GM12878 (cell line): ENCODE measurements at regions not wholly inside any gene's neighbourhood (a gene's known extent, or its start where the extent isn't known, plus 50 kb on each side); places are given as distances from the start of the nearest gene placed in this dataset.

Experiments used
- ATAC-seq: fragments of 200-7000 bp; cut with Tn5 transposase; 3 replicates; pipeline ENCODE4 v1.9.1; 2020; ENCODE audit warnings: mild to moderate bottlenecking, moderate library complexity
- BruUV-seq: library from RNA; stranded (reverse); fragments of 400-500 nt; replicated peaks from 2 replicates; lab custom pipeline; 2021; lab: Mats Ljungman, UMichigan
- CTCF ChIA-PET: fragments of 300-600 bp; sonication (Branson Sonifier 250); formaldehyde crosslinking; extraction: SDS; loops from one replicate; lab custom pipeline; 2021; ENCODE audit warnings: inconsistent platforms; lab: Yijun Ruan, JAX
- POLR2A ChIA-PET: fragments of 350-600 bp; formaldehyde crosslinking; extraction: SDS; loops from one replicate; lab custom pipeline; 2021; ENCODE audit warnings: inconsistent platforms; lab: Charles Lee
- RAD21 ChIA-PET: fragments of 300-600 bp; sonication (Branson Sonifier 250); formaldehyde crosslinking; loops from one replicate; lab custom pipeline; 2023; ENCODE audit warnings: antibody characterized with exemption; ENCODE audit not compliant: unreplicated experiment; lab: Charles Lee
- SMC1A ChIA-PET: fragments of 300-600 bp; sonication (Branson Sonifier 250); formaldehyde crosslinking; loops from one replicate; lab custom pipeline; 2023; ENCODE audit not compliant: unreplicated experiment, uncharacterized antibody; lab: Charles Lee
- DNase-seq: peaks from one replicate; pipeline ENCODE4 v3.0.0-alpha.2; 2011; ENCODE audit warnings: low read depth, low spot score
- FAIRE-seq: peaks from 3 replicates; lab custom pipeline; 2011; peaks lifted over from hg19 to GRCh38; lab: Jason Lieb, UNC
- H2AFZ ChIP-seq: 2 replicates; pipeline ENCODE4 v1.6.0; 2011; ENCODE audit warnings: low read depth, low read length, control low read depth; ENCODE audit not compliant: control insufficient read depth
- H3K27ac ChIP-seq: 2 replicates; pipeline ENCODE4 v1.5.1; 2011; ENCODE audit warnings: control low read depth; ENCODE audit not compliant: control insufficient read depth, insufficient read depth
- H3K27me3 ChIP-seq, 2 experiments: replicated peaks in 1 of 2; 2 replicates each; pipeline versions ENCODE4 v1.6.0 to v1.6.1; 2011; ENCODE audit warnings: low read length in 1 of 2; ENCODE audit not compliant: control insufficient read depth in 2 of 2, insufficient read depth in 2 of 2
- H3K36me3 ChIP-seq, 2 experiments: 2 replicates each; pipeline ENCODE4 v1.5.1; 2011; ENCODE audit warnings: low read length in 1 of 2; ENCODE audit not compliant: control insufficient read depth in 2 of 2, insufficient read depth in 2 of 2
- H3K4me1 ChIP-seq: 2 replicates; pipeline ENCODE4 v1.6.1; 2011; ENCODE audit warnings: mild to moderate bottlenecking, low read length, moderate library complexity, mixed read lengths; ENCODE audit not compliant: control insufficient read depth, insufficient read depth
- H3K4me2 ChIP-seq: 2 replicates; pipeline ENCODE4 v1.6.0; 2011; ENCODE audit warnings: control low read depth; ENCODE audit not compliant: control insufficient read depth, insufficient read depth
- H3K4me3 ChIP-seq: fragments of 200-600 bp; sonication (generic); 2 replicates; pipeline ENCODE4 v1.5.1; 2016
- H3K79me2 ChIP-seq: 2 replicates; pipeline ENCODE4 v1.6.0; 2011; ENCODE audit warnings: low read length; ENCODE audit not compliant: control insufficient read depth, insufficient read depth
- H3K9ac ChIP-seq: 2 replicates; pipeline ENCODE4 v1.8.0; 2011; ENCODE audit warnings: low read length, control low read depth, mixed read lengths; ENCODE audit not compliant: control insufficient read depth, insufficient read depth
- H3K9me3 ChIP-seq: replicated peaks from 3 replicates; pipeline ENCODE4 v1.5.1; 2011; ENCODE audit warnings: mild to moderate bottlenecking, low read length; ENCODE audit not compliant: control insufficient read depth, insufficient read depth
- H4K20me1 ChIP-seq: 2 replicates; pipeline ENCODE4 v1.6.0; 2011; ENCODE audit not compliant: control insufficient read depth, insufficient read depth
- BMI1 ChIP-seq: fragments of 450-650 bp; IDR thresholded peaks from 2 replicates; pipeline ENCODE4 v1.6.1; 2016; ENCODE audit warnings: mild to moderate bottlenecking, moderate library complexity, borderline replicate concordance
- MTA3 ChIP-seq: IDR thresholded peaks from 2 replicates; pipeline ENCODE4 v1.6.1; 2012; ENCODE audit warnings: low read length, inconsistent platforms, borderline replicate concordance
- MYC ChIP-seq: IDR thresholded peaks from 2 replicates; pipeline ENCODE4 v1.6.1; 2011; ENCODE audit warnings: mild to moderate bottlenecking, low read length, moderate library complexity, inconsistent platforms; ENCODE audit not compliant: insufficient read depth, insufficient replicate concordance, insufficient read length, severe bottlenecking
- NBN ChIP-seq: fragments of 450-650 bp; IDR thresholded peaks from 2 replicates; pipeline ENCODE4 v1.6.1; 2016
- SMARCA5 ChIP-seq: fragments of 450-650 bp; IDR thresholded peaks from 2 replicates; pipeline ENCODE4 v1.6.1; 2017; ENCODE audit warnings: mild to moderate bottlenecking
- TARDBP ChIP-seq: IDR thresholded peaks from 2 replicates; pipeline ENCODE4 v1.6.1; 2016; ENCODE audit warnings: borderline replicate concordance
- WGBS: methylation state at CpG from one replicate; pipeline ENCODE4 v1.1.6; 2016; ENCODE audit warnings: low lambda C conversion rate; ENCODE audit not compliant: insufficient replicate concordance, insufficient coverage; ENCODE audit errors: missing lambda C conversion rate; 5-methylcytosine and 5-hydroxymethylcytosine counted together
- in situ Hi-C: fragments of 300-500 bp; cut with MboI; formaldehyde crosslinking; loops from 9 replicates; pipeline ENCODE4 v1.14.3; 2018; ENCODE audit warnings: mixed read lengths
- intact Hi-C: fragments of 100-400 bp; cut with micrococcal nuclease; formaldehyde crosslinking; loops from one replicate; pipeline ENCODE4 v1.14.2; 2022; ENCODE audit not compliant: unreplicated experiment
- TF ChIP-seq, protein P1 (sequence below): fragments of 150-350 bp; IDR thresholded peaks from 2 replicates; pipeline ENCODE4 v1.6.1; 2016; ENCODE audit warnings: low read depth, low read length
- TF ChIP-seq, protein P2 (sequence below): fragments of 450-650 bp; IDR thresholded peaks from 2 replicates; pipeline ENCODE4 v1.6.1; 2017; ENCODE audit warnings: mild to moderate bottlenecking, moderate library complexity
- TF ChIP-seq, protein P3 (sequence below): IDR thresholded peaks from 2 replicates; pipeline ENCODE4 v1.6.1; 2012; ENCODE audit warnings: low read depth, low read length, improper control_type of control experiment

DNA sequence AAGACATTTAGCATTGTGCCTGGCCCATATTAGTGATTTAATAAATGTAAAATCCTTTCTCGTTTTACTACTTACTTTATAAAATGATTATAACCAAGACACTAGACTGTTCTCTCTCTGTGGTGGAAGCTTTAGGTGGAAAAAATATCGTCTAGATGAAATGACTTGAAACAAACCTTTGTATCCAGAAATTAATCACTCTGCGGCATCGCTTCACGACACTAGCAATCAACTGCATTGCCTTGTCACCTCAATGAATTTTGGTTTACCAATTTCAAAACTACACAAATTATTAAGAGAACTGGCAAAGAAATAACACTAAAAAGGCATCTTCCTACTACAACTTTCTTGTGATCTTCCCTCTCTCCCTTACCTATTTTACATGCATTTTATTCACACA is 627.2 kb upstream of the ROBO1 start:
- in situ Hi-C loops (no loop called here), intact Hi-C loops (no loop called here)
- 20% methylated on average over 5 of the region's 5 CpGs for WGBS
- no peak overlapping the region for H3K9ac ChIP-seq
- ChIA-PET CTCF (no interaction called here), RAD21 (no interaction called here), POLR2A (no interaction called here), SMC1A (no interaction called here)
- no peaks in the 10 kb centered on the region for H3K4me1 ChIP-seq
- BruUV-seq: no TSS peak
- no peak overlapping the region for H3K4me3 ChIP-seq
- ATAC-seq (no peak), FAIRE-seq (no peak), DNase-seq (no peak)
- H3K9me3 ChIP-seq: no peaks in the 10 kb centered on the region
- H3K27me3 ChIP-seq: no peaks in the 10 kb centered on the region
- TF ChIP-seq NBN: no peak
- no peak for TF ChIP-seq TARDBP
- TF ChIP-seq, protein P1, sequence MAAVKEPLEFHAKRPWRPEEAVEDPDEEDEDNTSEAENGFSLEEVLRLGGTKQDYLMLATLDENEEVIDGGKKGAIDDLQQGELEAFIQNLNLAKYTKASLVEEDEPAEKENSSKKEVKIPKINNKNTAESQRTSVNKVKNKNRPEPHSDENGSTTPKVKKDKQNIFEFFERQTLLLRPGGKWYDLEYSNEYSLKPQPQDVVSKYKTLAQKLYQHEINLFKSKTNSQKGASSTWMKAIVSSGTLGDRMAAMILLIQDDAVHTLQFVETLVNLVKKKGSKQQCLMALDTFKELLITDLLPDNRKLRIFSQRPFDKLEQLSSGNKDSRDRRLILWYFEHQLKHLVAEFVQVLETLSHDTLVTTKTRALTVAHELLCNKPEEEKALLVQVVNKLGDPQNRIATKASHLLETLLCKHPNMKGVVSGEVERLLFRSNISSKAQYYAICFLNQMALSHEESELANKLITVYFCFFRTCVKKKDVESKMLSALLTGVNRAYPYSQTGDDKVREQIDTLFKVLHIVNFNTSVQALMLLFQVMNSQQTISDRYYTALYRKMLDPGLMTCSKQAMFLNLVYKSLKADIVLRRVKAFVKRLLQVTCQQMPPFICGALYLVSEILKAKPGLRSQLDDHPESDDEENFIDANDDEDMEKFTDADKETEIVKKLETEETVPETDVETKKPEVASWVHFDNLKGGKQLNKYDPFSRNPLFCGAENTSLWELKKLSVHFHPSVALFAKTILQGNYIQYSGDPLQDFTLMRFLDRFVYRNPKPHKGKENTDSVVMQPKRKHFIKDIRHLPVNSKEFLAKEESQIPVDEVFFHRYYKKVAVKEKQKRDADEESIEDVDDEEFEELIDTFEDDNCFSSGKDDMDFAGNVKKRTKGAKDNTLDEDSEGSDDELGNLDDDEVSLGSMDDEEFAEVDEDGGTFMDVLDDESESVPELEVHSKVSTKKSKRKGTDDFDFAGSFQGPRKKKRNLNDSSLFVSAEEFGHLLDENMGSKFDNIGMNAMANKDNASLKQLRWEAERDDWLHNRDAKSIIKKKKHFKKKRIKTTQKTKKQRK: no peak
- no peak for TF ChIP-seq SMARCA5
- TF ChIP-seq, protein P2, sequence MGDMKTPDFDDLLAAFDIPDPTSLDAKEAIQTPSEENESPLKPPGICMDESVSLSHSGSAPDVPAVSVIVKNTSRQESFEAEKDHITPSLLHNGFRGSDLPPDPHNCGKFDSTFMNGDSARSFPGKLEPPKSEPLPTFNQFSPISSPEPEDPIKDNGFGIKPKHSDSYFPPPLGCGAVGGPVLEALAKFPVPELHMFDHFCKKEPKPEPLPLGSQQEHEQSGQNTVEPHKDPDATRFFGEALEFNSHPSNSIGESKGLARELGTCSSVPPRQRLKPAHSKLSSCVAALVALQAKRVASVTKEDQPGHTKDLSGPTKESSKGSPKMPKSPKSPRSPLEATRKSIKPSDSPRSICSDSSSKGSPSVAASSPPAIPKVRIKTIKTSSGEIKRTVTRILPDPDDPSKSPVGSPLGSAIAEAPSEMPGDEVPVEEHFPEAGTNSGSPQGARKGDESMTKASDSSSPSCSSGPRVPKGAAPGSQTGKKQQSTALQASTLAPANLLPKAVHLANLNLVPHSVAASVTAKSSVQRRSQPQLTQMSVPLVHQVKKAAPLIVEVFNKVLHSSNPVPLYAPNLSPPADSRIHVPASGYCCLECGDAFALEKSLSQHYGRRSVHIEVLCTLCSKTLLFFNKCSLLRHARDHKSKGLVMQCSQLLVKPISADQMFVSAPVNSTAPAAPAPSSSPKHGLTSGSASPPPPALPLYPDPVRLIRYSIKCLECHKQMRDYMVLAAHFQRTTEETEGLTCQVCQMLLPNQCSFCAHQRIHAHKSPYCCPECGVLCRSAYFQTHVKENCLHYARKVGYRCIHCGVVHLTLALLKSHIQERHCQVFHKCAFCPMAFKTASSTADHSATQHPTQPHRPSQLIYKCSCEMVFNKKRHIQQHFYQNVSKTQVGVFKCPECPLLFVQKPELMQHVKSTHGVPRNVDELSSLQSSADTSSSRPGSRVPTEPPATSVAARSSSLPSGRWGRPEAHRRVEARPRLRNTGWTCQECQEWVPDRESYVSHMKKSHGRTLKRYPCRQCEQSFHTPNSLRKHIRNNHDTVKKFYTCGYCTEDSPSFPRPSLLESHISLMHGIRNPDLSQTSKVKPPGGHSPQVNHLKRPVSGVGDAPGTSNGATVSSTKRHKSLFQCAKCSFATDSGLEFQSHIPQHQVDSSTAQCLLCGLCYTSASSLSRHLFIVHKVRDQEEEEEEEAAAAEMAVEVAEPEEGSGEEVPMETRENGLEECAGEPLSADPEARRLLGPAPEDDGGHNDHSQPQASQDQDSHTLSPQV: no peak
- no peak for TF ChIP-seq BMI1
- no peak for TF ChIP-seq MYC
- TF ChIP-seq MTA3: no peak
- TF ChIP-seq, protein P3, sequence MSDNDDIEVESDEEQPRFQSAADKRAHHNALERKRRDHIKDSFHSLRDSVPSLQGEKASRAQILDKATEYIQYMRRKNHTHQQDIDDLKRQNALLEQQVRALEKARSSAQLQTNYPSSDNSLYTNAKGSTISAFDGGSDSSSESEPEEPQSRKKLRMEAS: no peak
- no peak overlapping the region for H3K27ac ChIP-seq
- no peaks in the 10 kb centered on the region for H3K79me2 ChIP-seq
- H2AFZ ChIP-seq: no peak overlapping the region
- no peak overlapping the region for H3K4me2 ChIP-seq
- no peaks in the 10 kb centered on the region for H3K36me3 ChIP-seq
- H4K20me1 ChIP-seq: no peaks in the 10 kb centered on the region
